Osteoblast (primary cell): ENCODE measurements at regions not wholly inside any gene's neighbourhood (a gene's known extent, or its start where the extent isn't known, plus 50 kb on each side); places are given as distances from the start of the nearest gene placed in this dataset.

Source experiments
- DNase-seq: peaks from one replicate; pipeline ENCODE4 v3.0.0; 2011; ENCODE audit warnings: low spot score, mixed read lengths; ENCODE audit not compliant: insufficient read length; ENCODE audit errors: missing footprints
- H2AFZ ChIP-seq: 2 replicates; pipeline ENCODE4 v1.6.0; 2011; ENCODE audit warnings: mild to moderate bottlenecking, low read length
- H3K27ac ChIP-seq: 2 replicates; pipeline ENCODE4 v1.5.1; 2011; ENCODE audit warnings: mild to moderate bottlenecking, low read depth, low read length, moderate library complexity
- H3K27me3 ChIP-seq: 2 replicates; pipeline ENCODE4 v1.6.0; 2012; ENCODE audit warnings: mild to moderate bottlenecking, control low read depth, inconsistent platforms, low read length, moderate library complexity; ENCODE audit not compliant: insufficient read depth
- H3K36me3 ChIP-seq: 2 replicates; pipeline ENCODE4 v1.5.1; 2011; ENCODE audit warnings: mild to moderate bottlenecking, low read length, control low read depth, moderate library complexity; ENCODE audit not compliant: insufficient read depth
- H3K4me1 ChIP-seq: 2 replicates; pipeline ENCODE4 v1.5.1; 2011; ENCODE audit warnings: mild to moderate bottlenecking, low read length, control low read depth, moderate library complexity; ENCODE audit not compliant: insufficient read depth
- H3K4me2 ChIP-seq: 2 replicates; pipeline ENCODE4 v1.6.0; 2011; ENCODE audit warnings: mild to moderate bottlenecking, low read length; ENCODE audit not compliant: insufficient read depth
- H3K4me3 ChIP-seq: fragments of 200-600 bp; sonication (generic); 3 replicates; pipeline ENCODE4 v1.5.1; 2012; ENCODE audit warnings: mild to moderate bottlenecking, low read length, inconsistent platforms; ENCODE audit not compliant: insufficient read depth
- H3K79me2 ChIP-seq: 2 replicates; pipeline ENCODE4 v1.6.0; 2012; ENCODE audit warnings: mild to moderate bottlenecking, low read length, control low read depth, inconsistent platforms; ENCODE audit not compliant: insufficient read depth
- H3K9me3 ChIP-seq: 2 replicates; pipeline ENCODE4 v1.5.1; 2011; ENCODE audit warnings: low read depth, low read length, control low read depth
- H4K20me1 ChIP-seq: 2 replicates; pipeline ENCODE4 v1.6.0; 2012; ENCODE audit warnings: mild to moderate bottlenecking, low read length, control low read depth; ENCODE audit not compliant: insufficient read depth
- TF ChIP-seq, protein P1 (sequence below): IDR thresholded peaks from 2 replicates; pipeline ENCODE4 v1.5.1; 2011; ENCODE audit warnings: mild to moderate bottlenecking, low read depth, low read length, moderate library complexity; ENCODE audit errors: extremely low read depth

DNA sequence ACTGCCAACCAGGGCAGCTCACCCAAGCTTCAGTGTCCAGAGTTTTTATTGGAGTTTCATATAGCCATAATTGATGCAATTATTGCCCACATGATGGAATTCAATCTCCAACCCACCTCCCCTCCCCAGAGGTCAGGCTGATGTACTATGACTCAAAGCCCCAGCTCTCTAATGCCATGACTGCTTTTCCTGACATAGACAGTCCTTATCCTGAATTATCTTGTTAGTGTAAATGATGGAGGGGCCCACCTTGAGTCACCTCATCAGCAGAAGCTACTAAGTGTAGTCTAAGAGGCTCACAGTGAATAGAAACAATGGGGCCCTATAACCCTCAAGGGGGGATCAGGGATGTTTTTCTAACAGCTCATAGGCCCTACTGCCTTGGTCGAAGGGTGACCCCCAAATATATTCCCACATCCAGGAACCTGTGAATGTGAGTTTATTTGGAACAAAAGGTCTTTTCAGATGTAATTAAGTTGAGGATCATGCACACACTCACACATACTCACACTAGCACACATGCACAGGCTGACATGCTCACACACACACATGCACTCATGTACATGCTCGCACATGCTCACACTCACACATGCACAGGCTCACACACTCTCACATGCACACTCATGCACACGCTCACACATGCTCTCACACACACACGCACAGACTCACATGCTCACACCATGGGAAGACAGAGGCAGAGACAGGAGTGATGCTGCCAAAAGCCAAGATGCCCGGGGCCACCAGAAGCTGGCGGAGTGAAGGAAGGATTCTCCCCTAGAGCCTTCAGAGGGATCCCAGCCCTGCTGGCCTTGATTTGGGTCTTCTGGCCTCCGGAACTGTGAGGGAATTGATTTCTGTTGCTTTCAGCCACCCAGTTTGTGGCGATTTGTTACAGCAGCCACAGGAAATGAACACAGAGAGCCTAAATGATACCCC, 131.2 kb upstream of the SMAD3 start:
- H2AFZ ChIP-seq = no peak overlapping the region
- no peaks in the 10 kb centered on the region for H3K79me2 ChIP-seq
- no peak overlapping the region for H3K27ac ChIP-seq
- H3K4me1 ChIP-seq = peaks cover 30% of the 10 kb centered on the region
- no peak for DNase-seq
- no peaks in the 10 kb centered on the region for H4K20me1 ChIP-seq
- TF ChIP-seq, protein P1, sequence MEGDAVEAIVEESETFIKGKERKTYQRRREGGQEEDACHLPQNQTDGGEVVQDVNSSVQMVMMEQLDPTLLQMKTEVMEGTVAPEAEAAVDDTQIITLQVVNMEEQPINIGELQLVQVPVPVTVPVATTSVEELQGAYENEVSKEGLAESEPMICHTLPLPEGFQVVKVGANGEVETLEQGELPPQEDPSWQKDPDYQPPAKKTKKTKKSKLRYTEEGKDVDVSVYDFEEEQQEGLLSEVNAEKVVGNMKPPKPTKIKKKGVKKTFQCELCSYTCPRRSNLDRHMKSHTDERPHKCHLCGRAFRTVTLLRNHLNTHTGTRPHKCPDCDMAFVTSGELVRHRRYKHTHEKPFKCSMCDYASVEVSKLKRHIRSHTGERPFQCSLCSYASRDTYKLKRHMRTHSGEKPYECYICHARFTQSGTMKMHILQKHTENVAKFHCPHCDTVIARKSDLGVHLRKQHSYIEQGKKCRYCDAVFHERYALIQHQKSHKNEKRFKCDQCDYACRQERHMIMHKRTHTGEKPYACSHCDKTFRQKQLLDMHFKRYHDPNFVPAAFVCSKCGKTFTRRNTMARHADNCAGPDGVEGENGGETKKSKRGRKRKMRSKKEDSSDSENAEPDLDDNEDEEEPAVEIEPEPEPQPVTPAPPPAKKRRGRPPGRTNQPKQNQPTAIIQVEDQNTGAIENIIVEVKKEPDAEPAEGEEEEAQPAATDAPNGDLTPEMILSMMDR = no peak
- no peaks in the 10 kb centered on the region for H3K36me3 ChIP-seq
- no peaks in the 10 kb centered on the region for H3K27me3 ChIP-seq
- no peak overlapping the region for H3K4me2 ChIP-seq
- H3K9me3 ChIP-seq = peaks cover 5% of the 10 kb centered on the region
- H3K4me3 ChIP-seq = no peak overlapping the region

DNA sequence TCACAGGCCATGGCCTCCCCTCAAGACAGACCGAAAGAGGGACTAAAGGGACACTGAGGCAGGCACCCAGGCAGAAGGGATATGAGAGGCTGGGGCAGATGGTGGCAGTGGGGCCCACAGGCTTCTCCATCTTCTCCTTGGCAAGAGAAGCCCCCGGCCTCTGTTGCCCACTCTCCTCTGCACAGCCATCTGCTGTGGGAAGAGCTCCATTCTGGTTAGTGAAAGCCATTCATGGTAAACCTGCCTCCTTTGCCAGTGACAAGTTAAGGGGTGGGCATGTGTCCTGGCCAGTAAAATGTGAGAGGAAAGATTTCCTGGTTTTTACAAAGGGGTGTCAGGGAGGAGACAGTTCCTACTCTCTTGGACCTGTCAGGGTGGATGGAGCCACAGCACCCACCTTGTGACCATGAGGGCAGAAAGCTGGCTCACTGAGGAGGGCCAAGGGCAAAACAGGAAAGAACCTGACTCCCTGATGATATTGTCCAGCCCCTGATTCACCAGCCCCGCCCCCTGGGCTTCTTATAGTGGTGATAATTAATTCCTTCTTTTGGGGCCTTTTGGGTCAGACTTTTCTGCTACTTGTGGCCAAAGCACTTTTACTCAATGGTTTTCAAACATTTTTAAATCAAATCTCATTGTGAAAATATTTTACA, 130.4 kb upstream of the SMAD3 start:
- no peaks in the 10 kb centered on the region for H3K27me3 ChIP-seq
- no peak overlapping the region for H3K4me2 ChIP-seq
- no peak overlapping the region for H2AFZ ChIP-seq
- H4K20me1 ChIP-seq = no peaks in the 10 kb centered on the region
- H3K27ac ChIP-seq = no peak overlapping the region
- H3K79me2 ChIP-seq = no peaks in the 10 kb centered on the region
- no peak for DNase-seq
- TF ChIP-seq, protein P1 = no peak
- H3K4me3 ChIP-seq = no peak overlapping the region
- peaks cover 5% of the 10 kb centered on the region for H3K9me3 ChIP-seq
- peaks cover 30% of the 10 kb centered on the region for H3K4me1 ChIP-seq
- H3K36me3 ChIP-seq = no peaks in the 10 kb centered on the region

DNA sequence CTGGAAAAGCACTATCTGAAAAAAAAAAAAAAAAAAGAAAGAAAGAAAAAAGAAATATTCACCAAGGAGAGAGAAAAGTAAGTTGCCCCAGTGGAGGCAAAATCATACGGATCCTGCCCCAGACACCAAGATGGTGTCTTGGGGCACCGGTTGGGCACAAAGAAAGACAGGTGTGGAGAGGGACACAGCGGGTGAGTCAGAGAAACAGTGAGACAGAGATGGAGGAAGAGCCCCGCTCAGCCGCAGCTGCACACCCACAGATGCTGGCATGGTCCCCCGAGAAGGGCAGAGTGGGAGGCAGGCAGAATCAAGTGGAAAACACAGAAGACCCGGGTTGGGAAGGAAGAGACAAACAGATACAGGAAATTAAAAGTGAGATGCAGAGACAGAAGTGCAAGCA, 129.7 kb upstream of the SMAD3 start:
- Histone ChIP-seq H2AFZ (peak overlapping the region; percentile 82), H3K4me2 (peak overlapping the region; percentile 92), H3K79me2 (no peaks in the 10 kb centered on the region), H3K4me3 (peak overlapping the region; percentile 78), H4K20me1 (no peaks in the 10 kb centered on the region), H3K9me3 (peaks cover 5% of the 10 kb centered on the region), H3K27me3 (no peaks in the 10 kb centered on the region), H3K36me3 (no peaks in the 10 kb centered on the region), H3K27ac (peak overlapping the region; percentile 68), H3K4me1 (peaks cover 36% of the 10 kb centered on the region)
- TF ChIP-seq, protein P1 = no peak
- DNase-seq = peak; percentile 53
